Activated T-cell treated with anti-CD3 and anti-CD28 coated beads for 24 hours (primary cell): ENCODE measurements at regions not wholly inside any gene's neighbourhood (a gene's known extent, or its start where the extent isn't known, plus 50 kb on each side); places are given as distances from the start of the nearest gene placed in this dataset.
"Not testable (repeated sequence)": the region's sequence is repeated elsewhere in the genome, so short reads cannot be mapped to it uniquely, and the experiment has no call there.

Source experiments
- DNase-seq: peaks from one replicate; pipeline ENCODE4 v3.0.0-alpha.2; 2020; ENCODE audit warnings: low read depth

DNA sequence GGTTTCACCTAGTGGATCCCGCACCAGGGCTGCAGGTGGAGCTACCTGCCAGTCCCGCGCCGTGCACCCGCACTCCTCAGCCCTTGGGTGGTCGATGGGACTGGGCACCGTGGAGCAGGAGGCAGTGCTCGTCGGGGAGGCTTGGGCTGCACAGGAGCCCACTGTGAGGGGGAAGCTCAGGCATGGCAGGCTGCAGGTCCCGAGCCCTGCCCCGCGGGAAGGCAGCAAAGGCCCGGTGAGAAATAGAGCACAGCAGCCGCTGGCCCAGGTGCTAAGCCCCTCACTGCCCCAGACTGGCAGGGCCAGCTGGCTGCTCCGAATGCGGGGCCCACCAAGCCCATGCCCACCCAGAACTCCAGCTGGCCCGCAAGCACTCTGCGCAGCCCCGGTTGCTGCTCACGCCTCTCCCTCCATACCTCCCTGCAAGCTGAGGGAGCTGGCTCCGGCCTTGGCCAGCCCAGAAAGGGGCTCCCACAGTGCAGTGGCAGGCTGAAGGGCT lies 872.7 kb downstream of the PCDH17 start:
- DNase-seq, result not testable (repeated sequence)

- DNase-seq, result not testable (repeated sequence)
These were observed 873.8 kb downstream of the PCDH17 start for GRCh38 chr13:58505262-58505920.

DNA sequence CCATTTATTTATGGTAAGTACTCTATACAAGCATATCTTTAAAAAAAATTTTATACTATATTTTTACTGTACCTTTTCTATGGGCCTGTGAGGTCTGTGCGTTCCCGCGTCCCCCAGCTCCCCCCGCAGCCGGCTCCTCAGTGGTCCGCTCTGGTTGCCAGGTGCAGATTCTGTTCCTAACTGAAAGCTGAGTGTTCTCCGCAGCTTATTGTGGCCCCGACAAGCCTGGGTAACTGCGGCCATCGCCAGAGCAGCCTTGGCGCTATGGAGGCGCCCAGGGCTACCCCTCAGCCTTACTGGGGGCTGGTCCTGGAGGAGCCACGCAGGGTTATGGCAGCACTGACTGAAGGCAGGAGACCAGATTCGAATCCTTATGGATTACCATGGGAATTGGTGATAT lies 896.8 kb downstream of the PCDH17 start:
- DNase-seq, result no peak

DNA sequence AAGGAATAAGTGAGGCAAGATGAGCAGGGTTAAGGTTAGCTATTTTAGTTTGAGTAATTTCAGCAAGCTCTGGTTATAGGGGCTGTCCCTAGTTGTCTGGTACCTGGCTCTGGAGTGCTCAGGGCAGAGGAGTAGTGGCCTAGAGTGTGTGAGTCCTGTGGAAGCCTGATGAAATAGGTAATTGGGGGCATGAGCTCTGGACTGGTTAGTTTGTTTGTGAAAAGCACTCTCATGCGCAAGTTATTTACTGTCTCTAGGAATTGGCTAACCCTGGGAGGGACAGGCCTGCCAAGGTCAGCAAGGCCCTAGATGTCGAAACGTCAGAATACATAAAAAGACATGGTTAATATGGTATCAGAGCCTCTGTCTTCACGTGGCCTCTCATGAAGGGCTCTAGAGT lies 900.1 kb downstream of the PCDH17 start:
- no peak for DNase-seq

GRCh38 chr13:58542530-58542929 lies 911.0 kb downstream of the PCDH17 start:
- no peak for DNase-seq

DNA sequence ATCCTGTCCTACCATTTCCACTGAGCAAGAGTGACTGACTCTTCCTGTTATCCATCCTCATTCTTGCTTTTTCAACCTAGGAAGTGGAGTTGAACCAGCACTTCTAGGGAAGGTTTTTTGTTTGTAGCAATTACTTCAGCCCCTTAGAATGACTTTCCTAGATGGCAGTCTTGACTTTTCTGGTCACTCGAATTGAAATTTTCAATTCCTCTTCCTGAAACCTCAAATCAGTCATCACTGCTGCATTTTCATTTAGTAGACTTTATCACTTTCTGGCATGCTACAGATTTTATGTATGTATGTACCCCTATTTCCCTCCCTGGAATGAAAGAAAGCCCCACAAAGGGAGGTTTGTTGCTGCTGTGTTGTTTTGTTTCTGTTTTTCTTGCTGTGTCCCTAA lies 915.9 kb downstream of the PCDH17 start:
- DNase-seq, result no peak

GRCh38 chr13:58566176-58566575 lies 934.6 kb downstream of the PCDH17 start:
- DNase-seq, result no peak

GRCh38 chr13:58573743-58574142 lies 942.2 kb downstream of the PCDH17 start:
- no peak for DNase-seq

DNA sequence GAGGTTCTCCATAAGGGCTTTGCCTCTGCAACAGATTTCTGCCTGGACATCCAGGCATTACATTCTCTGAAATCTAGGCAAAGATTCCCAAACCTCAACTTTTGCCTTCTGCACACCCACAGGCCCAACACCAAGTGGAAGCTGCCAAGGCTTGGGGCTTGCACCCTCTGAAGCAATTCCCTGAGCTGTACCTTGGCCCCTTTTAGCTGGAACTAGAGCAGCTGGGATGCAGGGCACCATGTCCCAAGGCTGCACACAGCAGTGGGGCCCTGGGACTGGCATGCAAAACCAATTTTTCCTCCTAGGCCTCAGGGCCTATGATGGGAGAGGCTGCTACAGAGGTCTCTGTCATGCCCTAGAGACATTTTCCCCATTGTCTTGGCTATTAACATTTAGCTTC lies 943.2 kb downstream of the PCDH17 start:
- DNase-seq, result no peak

- DNase-seq, result no peak
These were observed 947.9 kb downstream of the PCDH17 start for GRCh38 chr13:58579468-58579867.

DNA sequence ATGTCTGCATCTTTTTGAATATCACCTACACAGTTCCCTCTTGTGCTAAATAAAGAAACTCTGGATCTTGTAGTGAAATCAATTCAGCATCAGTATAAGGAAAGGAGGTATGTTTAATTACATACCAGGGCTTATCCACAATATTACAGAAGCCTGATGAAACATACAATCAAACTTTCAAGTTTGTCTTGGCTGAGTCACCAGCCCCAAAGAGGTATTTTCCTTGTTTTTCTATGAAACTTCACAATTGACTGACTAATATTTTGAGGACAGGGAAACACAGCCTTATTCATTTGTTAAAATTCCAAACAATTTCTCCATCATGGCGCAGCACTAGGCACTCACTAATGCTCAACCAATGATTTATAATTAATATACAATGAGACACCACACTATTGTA lies 952.4 kb downstream of the PCDH17 start:
- DNase-seq, result no peak

DNA sequence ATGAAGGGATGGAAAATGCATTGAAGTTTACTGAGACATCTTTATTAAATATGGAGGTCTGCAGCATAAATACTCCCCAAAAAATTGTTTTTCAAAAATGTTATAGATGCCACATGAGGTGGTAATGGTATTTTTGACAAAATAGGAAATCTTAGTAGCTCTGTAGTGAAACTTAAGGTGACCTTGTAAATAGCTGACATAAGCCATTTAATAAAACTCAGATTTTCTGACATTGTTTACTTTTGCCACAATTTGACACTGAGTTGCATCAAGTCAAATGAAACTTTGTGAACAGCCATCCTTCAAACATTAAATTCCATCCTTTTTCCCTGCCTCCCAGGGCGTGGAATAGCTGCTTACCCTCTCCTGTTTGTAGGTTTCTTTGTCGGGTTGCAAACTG lies 953.1 kb downstream of the PCDH17 start:
- DNase-seq, result no peak

DNA sequence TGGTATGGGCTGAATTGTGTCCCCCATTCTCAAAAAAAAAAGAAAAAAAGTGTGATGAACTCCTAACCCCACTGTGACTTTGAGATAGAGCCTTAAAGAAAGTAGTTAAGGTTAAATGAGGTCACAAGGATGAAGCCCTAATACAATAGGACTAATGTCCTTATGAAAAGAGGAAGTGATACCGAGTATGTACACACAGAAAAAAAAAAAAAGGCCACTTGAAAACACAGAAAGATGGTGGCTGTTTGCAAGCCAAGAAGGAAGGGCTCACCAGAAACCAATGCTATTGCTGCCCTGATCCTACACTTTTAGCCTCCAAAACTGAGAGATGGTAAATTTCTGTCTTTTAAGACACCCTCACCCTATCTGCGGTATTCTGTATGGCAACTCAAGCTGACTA lies 955.6 kb downstream of the PCDH17 start:
- DNase-seq, result no peak

DNA sequence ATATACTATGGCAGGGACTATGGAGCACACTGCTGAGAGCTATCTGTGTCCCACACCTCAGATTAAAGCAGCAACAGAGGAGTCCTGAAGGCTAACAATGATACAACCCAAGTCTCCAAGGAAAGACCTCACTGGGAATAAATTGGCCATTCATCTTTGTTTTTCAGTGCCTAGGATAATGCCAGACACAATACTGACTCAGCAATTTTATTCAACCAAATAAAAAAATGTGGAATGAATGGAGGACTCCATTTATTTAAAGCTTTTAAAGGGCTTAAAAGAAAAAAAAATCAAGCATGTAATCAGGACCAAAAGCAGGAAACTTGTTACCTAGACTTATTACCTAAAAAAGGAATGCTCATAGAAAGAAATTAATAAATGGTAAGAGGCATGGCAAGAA lies 960.5 kb downstream of the PCDH17 start:
- no peak for DNase-seq

DNA sequence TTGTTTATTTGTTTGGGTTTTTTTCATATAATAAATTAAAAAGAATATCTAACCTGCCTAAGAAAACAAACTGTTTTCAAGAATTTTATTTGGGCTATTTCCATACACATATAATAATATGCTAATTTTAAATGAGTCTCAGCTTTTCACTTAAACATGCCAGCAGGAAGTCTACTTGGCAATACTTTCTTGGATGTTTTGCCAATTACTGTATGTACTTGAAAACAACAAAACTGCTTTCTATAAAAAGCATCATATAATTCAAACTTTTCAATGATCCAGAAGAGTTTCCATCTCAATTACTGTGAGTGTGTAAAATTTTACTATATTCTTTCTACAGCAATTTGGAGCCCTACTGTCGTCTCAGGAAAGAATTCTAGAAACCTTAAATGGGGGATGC lies 961.2 kb downstream of the PCDH17 start:
- no peak for DNase-seq

- no peak for DNase-seq
These were observed 963.4 kb downstream of the PCDH17 start for GRCh38 chr13:58594747-58595600.

DNA sequence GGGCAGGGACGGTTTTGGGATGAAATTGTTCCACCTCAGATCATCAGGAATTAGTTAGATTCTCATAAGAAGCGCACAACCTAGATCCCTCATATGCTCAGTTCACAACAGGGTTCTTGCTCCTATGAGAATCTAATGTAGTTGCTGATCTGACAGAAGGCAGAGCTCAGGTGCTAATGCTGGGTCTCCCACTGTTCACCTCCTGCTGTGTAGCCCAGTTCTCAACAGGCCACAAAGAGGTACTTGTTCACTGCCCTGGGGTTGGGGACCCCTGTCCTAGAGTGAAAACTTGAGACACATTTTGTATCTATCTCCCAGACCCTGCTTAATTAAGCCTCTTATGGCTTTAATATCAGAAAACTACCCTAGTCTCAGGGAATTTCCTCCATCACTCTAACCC lies 966.0 kb downstream of the PCDH17 start:
- no peak for DNase-seq

DNA sequence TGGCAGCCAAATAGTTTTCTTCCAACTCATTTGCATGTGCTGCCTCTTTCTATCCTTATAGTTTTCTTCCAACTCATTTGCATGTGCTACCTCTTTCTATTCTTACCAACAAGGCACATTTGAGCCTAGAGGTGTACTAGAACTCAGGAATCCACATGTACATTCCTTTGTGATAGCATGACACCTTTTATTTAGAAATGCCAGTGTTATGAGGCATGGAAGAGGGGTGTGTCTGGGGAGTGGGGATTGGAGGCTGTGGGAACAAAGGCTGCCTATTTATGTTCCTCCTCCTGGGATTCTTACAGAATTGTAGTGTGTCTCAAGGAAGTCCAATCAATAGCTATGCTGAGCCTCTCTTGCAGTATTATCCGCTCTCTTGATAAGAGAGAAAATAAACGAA lies 966.7 kb downstream of the PCDH17 start:
- no peak for DNase-seq

GRCh38 chr13:58611117-58611516 lies 979.6 kb downstream of the PCDH17 start:
- DNase-seq, result no peak

DNA sequence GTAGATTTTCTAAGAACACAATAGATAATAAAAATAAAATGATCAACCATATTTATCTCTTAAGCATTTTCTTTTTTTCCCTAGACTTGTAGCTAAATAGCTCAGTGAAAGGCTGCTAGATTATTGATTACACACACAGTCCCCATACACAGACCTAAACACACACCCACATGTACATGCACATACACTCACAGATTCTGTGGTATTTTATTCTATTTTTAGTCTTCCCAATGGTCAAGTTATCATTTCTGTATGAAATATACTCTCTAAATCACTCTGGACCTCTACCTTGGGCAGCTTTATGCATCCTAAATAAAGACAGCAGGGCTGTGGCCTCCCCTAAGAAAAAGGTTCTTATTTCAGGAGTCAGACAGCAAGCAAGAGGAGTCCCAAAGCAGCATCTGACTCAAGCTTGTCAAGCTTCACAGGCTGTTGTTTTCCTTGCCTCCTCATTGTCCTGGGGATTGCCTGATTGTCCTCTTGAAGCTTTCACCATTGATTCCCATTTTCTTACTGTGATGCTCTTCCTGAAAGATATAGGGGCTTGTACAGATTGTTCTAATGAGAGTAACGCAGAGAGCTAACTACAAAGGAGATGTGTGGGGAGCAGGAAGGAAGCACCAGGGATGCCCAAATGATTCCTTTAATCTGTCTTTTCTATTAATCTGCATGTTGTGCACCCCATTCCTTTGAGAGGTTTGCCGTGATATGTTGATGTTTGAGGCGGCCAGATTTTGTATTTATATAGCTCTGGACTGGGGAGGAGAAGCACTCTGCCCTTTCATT lies 986.5 kb downstream of the PCDH17 start:
- no peak for DNase-seq

DNA sequence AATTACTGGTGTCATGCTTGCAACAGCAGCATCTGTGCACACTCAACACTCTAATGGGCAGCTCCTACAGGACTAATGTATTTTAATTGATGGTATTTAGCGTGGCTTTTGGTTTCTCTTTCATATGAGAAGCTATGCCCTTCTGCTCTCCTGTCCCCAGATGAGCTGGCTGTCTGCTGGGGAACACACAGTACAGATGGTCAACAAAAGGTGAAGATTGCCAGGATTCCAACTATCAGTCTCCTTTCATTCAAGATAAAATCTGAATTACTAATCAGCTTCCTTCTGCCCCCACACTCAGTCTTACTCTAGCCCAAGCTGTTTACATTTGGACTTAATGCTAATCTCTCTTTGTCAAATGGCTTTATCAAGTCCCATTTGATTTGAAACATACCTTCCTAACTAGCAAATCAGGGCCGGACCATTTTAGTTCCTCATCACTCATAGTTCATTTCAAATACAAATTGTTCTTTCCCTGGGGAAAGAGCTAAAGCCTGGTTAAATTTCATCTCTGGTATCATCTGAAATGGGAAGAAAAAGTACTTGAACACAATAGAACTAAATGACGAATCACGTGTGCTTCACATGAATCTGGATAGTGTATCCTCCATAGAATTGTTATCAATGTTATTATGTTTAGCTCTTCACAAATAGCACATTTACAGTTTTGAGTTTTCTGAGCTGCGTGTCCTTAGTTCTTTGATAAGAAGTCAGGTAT lies 988.0 kb downstream of the PCDH17 start:
- DNase-seq, result no peak

GRCh38 chr13:58620176-58620575 lies 988.6 kb downstream of the PCDH17 start:
- no peak for DNase-seq
